WTC11 (cell line): ENCODE measurements at regions not wholly inside any gene's neighbourhood (a gene's known extent, or its start where the extent isn't known, plus 50 kb on each side); places are given as distances from the start of the nearest gene placed in this dataset.

Experiments
- ATAC-seq: fragments of 200-7000 bp; cut with Tn5 transposase; 2 replicates; pipeline ENCODE4 v1.10.0; 2021; ENCODE audit warnings: mild to moderate bottlenecking, moderate library complexity
- CTCF ChIA-PET: fragments of 300-600 bp; sonication (Branson Sonifier 250); formaldehyde crosslinking; loops from one replicate; lab custom pipeline; 2021; ENCODE audit warnings: antibody characterized with exemption; lab: Charles Lee
- POLR2A ChIA-PET: fragments of 350-600 bp; sonication (Branson Sonifier 250); formaldehyde crosslinking; loops from one replicate; lab custom pipeline; 2021; ENCODE audit warnings: antibody characterized with exemption; lab: Charles Lee
- DNase-seq: peaks from one replicate; pipeline ENCODE4 v3.0.0; 2021; ENCODE audit warnings: low spot score
- H3K27ac Mint-ChIP-seq: 2 replicates; pipeline ENCODE4 v1.8.0; 2021; ENCODE audit warnings: mixed read lengths
- H3K27me3 Mint-ChIP-seq: 2 replicates; pipeline ENCODE4 v1.8.0; 2021; ENCODE audit warnings: low read depth, mild to moderate bottlenecking, moderate library complexity, mixed read lengths
- H3K36me3 Mint-ChIP-seq: 2 replicates; pipeline ENCODE4 v1.8.0; 2021; ENCODE audit warnings: mixed read lengths
- H3K4me1 Mint-ChIP-seq: 2 replicates; pipeline ENCODE4 v1.8.0; 2022; ENCODE audit warnings: mixed read lengths
- H3K4me3 Mint-ChIP-seq: 2 replicates; pipeline ENCODE4 v1.8.0; 2021; ENCODE audit warnings: mild to moderate bottlenecking, moderate library complexity, mixed read lengths
- H3K9me3 Mint-ChIP-seq: 2 replicates; pipeline ENCODE4 v1.8.0; 2021; ENCODE audit warnings: mixed read lengths
- ELF4 ChIP-seq: sonication (generic); formaldehyde crosslinking; IDR thresholded peaks from 2 replicates; pipeline ENCODE4 v1.8.1; 2022; ENCODE audit warnings: low read depth, mild to moderate bottlenecking, moderate library complexity, missing genetic modification reagents
- KAT7 ChIP-seq: sonication (generic); formaldehyde crosslinking; IDR thresholded peaks from 2 replicates; pipeline ENCODE4 v1.8.1; 2023; ENCODE audit warnings: missing genetic modification reagents, mild to moderate bottlenecking, borderline replicate concordance
- NR1H2 ChIP-seq: sonication (generic); formaldehyde crosslinking; IDR thresholded peaks from 2 replicates; pipeline ENCODE4 v1.9.0; 2021; ENCODE audit warnings: mild to moderate bottlenecking, moderate library complexity, missing genetic modification reagents
- OVOL2 ChIP-seq: fragments of 250-450 bp; sonication (Bioruptor Pico); IDR thresholded peaks from 2 replicates; pipeline ENCODE4 v1.9.0; 2021; ENCODE audit warnings: mild to moderate bottlenecking, borderline replicate concordance
- SMAD4 ChIP-seq: sonication (generic); formaldehyde crosslinking; IDR thresholded peaks from 2 replicates; pipeline ENCODE4 v1.8.0; 2022; ENCODE audit warnings: mild to moderate bottlenecking, missing genetic modification reagents
- SOX15 ChIP-seq: fragments of 250-450 bp; sonication (Bioruptor Pico); IDR thresholded peaks from 2 replicates; pipeline ENCODE4 v1.9.0; 2021; ENCODE audit warnings: mild to moderate bottlenecking
- SP1 ChIP-seq: sonication (generic); formaldehyde crosslinking; conservative IDR thresholded peaks from 2 replicates; pipeline ENCODE4 v1.8.1; 2022; ENCODE audit warnings: missing genetic modification reagents
- ZNF121 ChIP-seq: sonication (generic); formaldehyde crosslinking; IDR thresholded peaks from 2 replicates; pipeline ENCODE4 v1.8.0; 2023; ENCODE audit warnings: missing genetic modification reagents
- ZNF263 ChIP-seq: sonication (generic); formaldehyde crosslinking; IDR thresholded peaks from 2 replicates; pipeline ENCODE4 v1.8.1; 2022; ENCODE audit warnings: low read depth, mild to moderate bottlenecking, moderate library complexity, missing genetic modification reagents
- ZNF317 ChIP-seq: sonication (generic); formaldehyde crosslinking; IDR thresholded peaks from 2 replicates; pipeline ENCODE4 v1.8.1; 2023; ENCODE audit warnings: low read depth, mild to moderate bottlenecking, moderate library complexity, missing genetic modification reagents, borderline replicate concordance
- ZNF396 ChIP-seq: fragments of 250-450 bp; sonication (Bioruptor Pico); IDR thresholded peaks from 2 replicates; pipeline ENCODE4 v1.8.0; 2021; ENCODE audit warnings: mild to moderate bottlenecking, moderate library complexity, borderline replicate concordance
- ZNF423 ChIP-seq: fragments of 250-450 bp; sonication (Bioruptor Pico); IDR thresholded peaks from 2 replicates; pipeline ENCODE4 v2.1.2; 2022; ENCODE audit warnings: mild to moderate bottlenecking, moderate library complexity
- TF ChIP-seq, protein P1 (sequence below): sonication (generic); formaldehyde crosslinking; IDR thresholded peaks from 2 replicates; pipeline ENCODE4 v1.8.0; 2022; ENCODE audit warnings: mild to moderate bottlenecking, missing genetic modification reagents
- TF ChIP-seq, protein P2 (sequence below): sonication (generic); formaldehyde crosslinking; IDR thresholded peaks from 2 replicates; pipeline ENCODE4 v1.8.0; 2022; ENCODE audit warnings: mild to moderate bottlenecking, missing genetic modification reagents
- TF ChIP-seq, protein P3 (sequence below): fragments of 250-450 bp; sonication (Bioruptor Pico); conservative IDR thresholded peaks from 2 replicates; pipeline ENCODE4 v1.9.0; 2021; ENCODE audit warnings: mild to moderate bottlenecking
- TF ChIP-seq, protein P4 (sequence below): fragments of 250-450 bp; sonication (Bioruptor Pico); IDR thresholded peaks from 2 replicates; pipeline ENCODE4 v1.9.0; 2021; ENCODE audit warnings: moderate library complexity, mild to moderate bottlenecking, inconsistent platforms, borderline replicate concordance
- TF ChIP-seq, protein P5 (sequence below): sonication (generic); formaldehyde crosslinking; IDR thresholded peaks from 2 replicates; pipeline ENCODE4 v1.8.0; 2023; ENCODE audit warnings: mild to moderate bottlenecking, missing genetic modification reagents
- TF ChIP-seq, protein P6 (sequence below): sonication (generic); formaldehyde crosslinking; IDR thresholded peaks from 2 replicates; pipeline ENCODE4 v1.8.0; 2023; ENCODE audit warnings: missing genetic modification reagents
- TF ChIP-seq, protein P7 (sequence below): sonication (generic); formaldehyde crosslinking; IDR thresholded peaks from 2 replicates; pipeline ENCODE4 v1.8.1; 2022; ENCODE audit warnings: low read depth, mild to moderate bottlenecking, moderate library complexity, missing genetic modification reagents, borderline replicate concordance
- TF ChIP-seq, protein P8 (sequence below): fragments of 250-450 bp; sonication (Bioruptor Pico); IDR thresholded peaks from 2 replicates; pipeline ENCODE4 v1.9.0; 2021; ENCODE audit warnings: mild to moderate bottlenecking, borderline replicate concordance
- TF ChIP-seq, protein P9 (sequence below): sonication (generic); formaldehyde crosslinking; IDR thresholded peaks from 2 replicates; pipeline ENCODE4 v1.8.0; 2022; ENCODE audit warnings: mild to moderate bottlenecking, missing genetic modification reagents

DNA sequence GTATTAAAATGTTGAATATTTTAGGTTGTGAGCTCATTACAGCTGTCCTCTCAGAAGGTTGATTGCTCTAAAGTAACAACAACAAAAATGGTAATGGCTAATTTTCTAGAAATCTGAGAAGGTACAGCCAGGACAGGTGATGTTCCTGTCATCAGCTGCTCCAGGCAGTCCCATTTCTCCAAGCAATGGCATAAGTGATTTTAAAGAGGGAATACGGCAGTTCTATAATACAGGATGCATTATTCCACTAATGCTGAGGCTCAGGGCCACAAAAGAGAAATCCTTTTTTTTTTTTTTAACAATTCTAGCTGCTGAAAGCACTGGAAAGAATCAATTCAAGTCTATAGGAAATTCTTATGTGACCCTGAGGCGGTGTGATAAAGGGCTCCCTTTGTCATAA, 199.9 kb downstream of the PMAIP1 start:
- H3K4me1 Mint-ChIP-seq: peaks cover 3% of the 10 kb centered on the region; the same call in 1 of the 2 replicates
- ATAC-seq: no peak
- H3K27me3 Mint-ChIP-seq: no peaks in the 10 kb centered on the region
- no peak overlapping the region for H3K27ac Mint-ChIP-seq
- no peaks in the 10 kb centered on the region for H3K9me3 Mint-ChIP-seq
- TF ChIP-seq ZNF317 (CRISPR knock-in tag) (no peak), ZNF263 (CRISPR knock-in tag) (no peak), OVOL2 (CRISPR knock-in tag) (no peak), KAT7 (CRISPR knock-in tag) (no peak), ZNF423 (CRISPR knock-in tag) (no peak), ZNF121 (CRISPR knock-in tag) (no peak), NR1H2 (CRISPR knock-in tag) (no peak), SP1 (CRISPR knock-in tag) (no peak)
- TF ChIP-seq, protein P1, sequence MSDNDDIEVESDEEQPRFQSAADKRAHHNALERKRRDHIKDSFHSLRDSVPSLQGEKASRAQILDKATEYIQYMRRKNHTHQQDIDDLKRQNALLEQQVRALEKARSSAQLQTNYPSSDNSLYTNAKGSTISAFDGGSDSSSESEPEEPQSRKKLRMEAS (CRISPR knock-in tag): no peak
- TF ChIP-seq, protein P2, sequence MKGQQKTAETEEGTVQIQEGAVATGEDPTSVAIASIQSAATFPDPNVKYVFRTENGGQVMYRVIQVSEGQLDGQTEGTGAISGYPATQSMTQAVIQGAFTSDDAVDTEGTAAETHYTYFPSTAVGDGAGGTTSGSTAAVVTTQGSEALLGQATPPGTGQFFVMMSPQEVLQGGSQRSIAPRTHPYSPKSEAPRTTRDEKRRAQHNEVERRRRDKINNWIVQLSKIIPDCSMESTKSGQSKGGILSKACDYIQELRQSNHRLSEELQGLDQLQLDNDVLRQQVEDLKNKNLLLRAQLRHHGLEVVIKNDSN: no peak
- TF ChIP-seq, protein P3, sequence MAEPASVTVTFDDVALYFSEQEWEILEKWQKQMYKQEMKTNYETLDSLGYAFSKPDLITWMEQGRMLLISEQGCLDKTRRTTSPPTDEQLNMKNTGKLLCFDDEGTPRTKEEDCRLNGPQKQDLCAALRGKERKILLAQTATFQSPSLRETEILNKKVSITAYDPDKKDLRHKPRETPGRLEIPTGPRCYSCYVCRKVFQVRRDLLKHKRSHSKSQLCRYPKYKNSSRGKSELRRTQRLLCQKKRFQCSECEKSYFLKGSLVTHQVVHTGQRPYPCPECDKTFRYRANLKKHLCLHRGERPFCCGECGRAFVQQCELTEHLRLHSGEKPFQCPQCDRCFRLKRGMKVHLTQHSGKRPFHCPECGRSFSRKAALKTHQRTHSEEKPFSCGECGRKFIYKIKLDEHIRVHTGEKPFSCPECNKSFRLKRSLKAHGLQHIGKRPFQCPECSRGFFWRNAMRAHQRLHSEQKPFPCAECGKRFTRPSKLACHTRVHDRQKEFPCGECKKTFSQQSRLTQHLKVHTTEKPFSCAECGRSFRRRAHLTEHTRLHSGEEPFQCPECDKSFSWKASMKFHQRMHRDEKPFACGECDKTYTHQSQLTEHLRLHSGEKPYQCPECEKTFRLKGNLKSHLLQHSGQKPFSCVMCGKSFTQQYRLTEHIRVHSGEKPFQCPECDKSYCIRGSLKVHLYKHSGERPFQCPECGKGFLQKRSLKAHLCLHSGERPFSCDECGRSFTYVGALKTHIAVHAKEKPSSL: no peak
- TF ChIP-seq, protein P4, sequence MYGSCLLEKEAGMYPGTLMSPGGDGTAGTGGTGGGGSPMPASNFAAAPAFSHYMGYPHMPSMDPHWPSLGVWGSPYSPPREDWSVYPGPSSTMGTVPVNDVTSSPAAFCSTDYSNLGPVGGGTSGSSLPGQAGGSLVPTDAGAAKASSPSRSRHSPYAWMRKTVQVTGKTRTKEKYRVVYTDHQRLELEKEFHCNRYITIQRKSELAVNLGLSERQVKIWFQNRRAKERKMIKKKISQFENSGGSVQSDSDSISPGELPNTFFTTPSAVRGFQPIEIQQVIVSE (CRISPR knock-in tag): no peak
- TF ChIP-seq, protein P5, sequence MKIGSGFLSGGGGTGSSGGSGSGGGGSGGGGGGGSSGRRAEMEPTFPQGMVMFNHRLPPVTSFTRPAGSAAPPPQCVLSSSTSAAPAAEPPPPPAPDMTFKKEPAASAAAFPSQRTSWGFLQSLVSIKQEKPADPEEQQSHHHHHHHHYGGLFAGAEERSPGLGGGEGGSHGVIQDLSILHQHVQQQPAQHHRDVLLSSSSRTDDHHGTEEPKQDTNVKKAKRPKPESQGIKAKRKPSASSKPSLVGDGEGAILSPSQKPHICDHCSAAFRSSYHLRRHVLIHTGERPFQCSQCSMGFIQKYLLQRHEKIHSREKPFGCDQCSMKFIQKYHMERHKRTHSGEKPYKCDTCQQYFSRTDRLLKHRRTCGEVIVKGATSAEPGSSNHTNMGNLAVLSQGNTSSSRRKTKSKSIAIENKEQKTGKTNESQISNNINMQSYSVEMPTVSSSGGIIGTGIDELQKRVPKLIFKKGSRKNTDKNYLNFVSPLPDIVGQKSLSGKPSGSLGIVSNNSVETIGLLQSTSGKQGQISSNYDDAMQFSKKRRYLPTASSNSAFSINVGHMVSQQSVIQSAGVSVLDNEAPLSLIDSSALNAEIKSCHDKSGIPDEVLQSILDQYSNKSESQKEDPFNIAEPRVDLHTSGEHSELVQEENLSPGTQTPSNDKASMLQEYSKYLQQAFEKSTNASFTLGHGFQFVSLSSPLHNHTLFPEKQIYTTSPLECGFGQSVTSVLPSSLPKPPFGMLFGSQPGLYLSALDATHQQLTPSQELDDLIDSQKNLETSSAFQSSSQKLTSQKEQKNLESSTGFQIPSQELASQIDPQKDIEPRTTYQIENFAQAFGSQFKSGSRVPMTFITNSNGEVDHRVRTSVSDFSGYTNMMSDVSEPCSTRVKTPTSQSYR: no peak
- TF ChIP-seq, protein P6, sequence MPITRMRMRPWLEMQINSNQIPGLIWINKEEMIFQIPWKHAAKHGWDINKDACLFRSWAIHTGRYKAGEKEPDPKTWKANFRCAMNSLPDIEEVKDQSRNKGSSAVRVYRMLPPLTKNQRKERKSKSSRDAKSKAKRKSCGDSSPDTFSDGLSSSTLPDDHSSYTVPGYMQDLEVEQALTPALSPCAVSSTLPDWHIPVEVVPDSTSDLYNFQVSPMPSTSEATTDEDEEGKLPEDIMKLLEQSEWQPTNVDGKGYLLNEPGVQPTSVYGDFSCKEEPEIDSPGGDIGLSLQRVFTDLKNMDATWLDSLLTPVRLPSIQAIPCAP (CRISPR knock-in tag): no peak
- TF ChIP-seq, all 79 proteins: peak for 0
- CTCF ChIA-PET: interaction anchor here (1.2 kb wide), 1 partner anchor 112 kb away, joined by 4 read pairs; no protein-coding TSS in a partner anchor
- no peak for DNase-seq
- H3K4me3 Mint-ChIP-seq: no peak overlapping the region
- no peaks in the 10 kb centered on the region for H3K36me3 Mint-ChIP-seq
- POLR2A ChIA-PET: no interaction called here

DNA sequence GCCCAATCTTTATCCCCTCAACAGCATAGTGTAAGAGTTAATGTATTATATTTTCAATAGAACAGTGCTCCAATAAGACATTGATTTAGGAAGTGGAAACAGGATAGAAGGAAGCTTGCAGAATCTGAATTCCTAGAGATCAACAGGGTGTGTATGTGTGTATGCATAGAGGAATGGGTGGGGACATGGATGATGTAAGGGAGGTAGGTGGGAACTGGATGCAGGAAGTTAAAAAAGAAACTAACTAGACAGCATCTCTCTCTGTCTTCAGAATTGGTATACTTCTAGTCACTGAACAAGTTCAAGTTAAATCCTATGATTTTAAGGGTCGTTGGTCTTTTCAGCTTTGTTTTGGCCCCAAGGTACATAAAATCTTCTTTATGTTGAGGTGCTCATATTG, 196.6 kb downstream of the PMAIP1 start:
- no peak for DNase-seq
- Mint-ChIP-seq H3K9me3 (peaks cover 16% of the 10 kb centered on the region), H3K27me3 (no peaks in the 10 kb centered on the region), H3K36me3 (peaks cover 7% of the 10 kb centered on the region), H3K4me3 (no peak overlapping the region), H3K27ac (no peak overlapping the region), H3K4me1 (peaks cover 3% of the 10 kb centered on the region; the same call in 1 of the 2 replicates)
- ATAC-seq: no peak
- CTCF ChIA-PET: no interaction called here
- POLR2A ChIA-PET: no interaction called here
- TF ChIP-seq, protein P7, sequence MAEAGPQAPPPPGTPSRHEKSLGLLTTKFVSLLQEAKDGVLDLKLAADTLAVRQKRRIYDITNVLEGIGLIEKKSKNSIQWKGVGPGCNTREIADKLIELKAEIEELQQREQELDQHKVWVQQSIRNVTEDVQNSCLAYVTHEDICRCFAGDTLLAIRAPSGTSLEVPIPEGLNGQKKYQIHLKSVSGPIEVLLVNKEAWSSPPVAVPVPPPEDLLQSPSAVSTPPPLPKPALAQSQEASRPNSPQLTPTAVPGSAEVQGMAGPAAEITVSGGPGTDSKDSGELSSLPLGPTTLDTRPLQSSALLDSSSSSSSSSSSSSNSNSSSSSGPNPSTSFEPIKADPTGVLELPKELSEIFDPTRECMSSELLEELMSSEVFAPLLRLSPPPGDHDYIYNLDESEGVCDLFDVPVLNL (CRISPR knock-in tag): no peak
- TF ChIP-seq SMAD4 (CRISPR knock-in tag) (no peak), ELF4 (no peak), SOX15 (no peak), ZNF396 (CRISPR knock-in tag) (no peak)
- TF ChIP-seq, protein P8, sequence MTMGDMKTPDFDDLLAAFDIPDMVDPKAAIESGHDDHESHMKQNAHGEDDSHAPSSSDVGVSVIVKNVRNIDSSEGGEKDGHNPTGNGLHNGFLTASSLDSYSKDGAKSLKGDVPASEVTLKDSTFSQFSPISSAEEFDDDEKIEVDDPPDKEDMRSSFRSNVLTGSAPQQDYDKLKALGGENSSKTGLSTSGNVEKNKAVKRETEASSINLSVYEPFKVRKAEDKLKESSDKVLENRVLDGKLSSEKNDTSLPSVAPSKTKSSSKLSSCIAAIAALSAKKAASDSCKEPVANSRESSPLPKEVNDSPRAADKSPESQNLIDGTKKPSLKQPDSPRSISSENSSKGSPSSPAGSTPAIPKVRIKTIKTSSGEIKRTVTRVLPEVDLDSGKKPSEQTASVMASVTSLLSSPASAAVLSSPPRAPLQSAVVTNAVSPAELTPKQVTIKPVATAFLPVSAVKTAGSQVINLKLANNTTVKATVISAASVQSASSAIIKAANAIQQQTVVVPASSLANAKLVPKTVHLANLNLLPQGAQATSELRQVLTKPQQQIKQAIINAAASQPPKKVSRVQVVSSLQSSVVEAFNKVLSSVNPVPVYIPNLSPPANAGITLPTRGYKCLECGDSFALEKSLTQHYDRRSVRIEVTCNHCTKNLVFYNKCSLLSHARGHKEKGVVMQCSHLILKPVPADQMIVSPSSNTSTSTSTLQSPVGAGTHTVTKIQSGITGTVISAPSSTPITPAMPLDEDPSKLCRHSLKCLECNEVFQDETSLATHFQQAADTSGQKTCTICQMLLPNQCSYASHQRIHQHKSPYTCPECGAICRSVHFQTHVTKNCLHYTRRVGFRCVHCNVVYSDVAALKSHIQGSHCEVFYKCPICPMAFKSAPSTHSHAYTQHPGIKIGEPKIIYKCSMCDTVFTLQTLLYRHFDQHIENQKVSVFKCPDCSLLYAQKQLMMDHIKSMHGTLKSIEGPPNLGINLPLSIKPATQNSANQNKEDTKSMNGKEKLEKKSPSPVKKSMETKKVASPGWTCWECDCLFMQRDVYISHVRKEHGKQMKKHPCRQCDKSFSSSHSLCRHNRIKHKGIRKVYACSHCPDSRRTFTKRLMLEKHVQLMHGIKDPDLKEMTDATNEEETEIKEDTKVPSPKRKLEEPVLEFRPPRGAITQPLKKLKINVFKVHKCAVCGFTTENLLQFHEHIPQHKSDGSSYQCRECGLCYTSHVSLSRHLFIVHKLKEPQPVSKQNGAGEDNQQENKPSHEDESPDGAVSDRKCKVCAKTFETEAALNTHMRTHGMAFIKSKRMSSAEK: no peak
- TF ChIP-seq, protein P9, sequence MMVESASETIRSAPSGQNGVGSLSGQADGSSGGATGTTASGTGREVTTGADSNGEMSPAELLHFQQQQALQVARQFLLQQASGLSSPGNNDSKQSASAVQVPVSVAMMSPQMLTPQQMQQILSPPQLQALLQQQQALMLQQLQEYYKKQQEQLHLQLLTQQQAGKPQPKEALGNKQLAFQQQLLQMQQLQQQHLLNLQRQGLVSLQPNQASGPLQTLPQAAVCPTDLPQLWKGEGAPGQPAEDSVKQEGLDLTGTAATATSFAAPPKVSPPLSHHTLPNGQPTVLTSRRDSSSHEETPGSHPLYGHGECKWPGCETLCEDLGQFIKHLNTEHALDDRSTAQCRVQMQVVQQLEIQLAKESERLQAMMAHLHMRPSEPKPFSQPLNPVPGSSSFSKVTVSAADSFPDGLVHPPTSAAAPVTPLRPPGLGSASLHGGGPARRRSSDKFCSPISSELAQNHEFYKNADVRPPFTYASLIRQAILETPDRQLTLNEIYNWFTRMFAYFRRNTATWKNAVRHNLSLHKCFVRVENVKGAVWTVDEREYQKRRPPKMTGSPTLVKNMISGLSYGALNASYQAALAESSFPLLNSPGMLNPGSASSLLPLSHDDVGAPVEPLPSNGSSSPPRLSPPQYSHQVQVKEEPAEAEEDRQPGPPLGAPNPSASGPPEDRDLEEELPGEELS (CRISPR knock-in tag): no peak
